ENCODE measurements at regions not wholly inside any gene's neighbourhood (a gene's known extent, or its start where the extent isn't known, plus 50 kb on each side); places are given as distances from the start of the nearest gene placed in this dataset.

DNA sequence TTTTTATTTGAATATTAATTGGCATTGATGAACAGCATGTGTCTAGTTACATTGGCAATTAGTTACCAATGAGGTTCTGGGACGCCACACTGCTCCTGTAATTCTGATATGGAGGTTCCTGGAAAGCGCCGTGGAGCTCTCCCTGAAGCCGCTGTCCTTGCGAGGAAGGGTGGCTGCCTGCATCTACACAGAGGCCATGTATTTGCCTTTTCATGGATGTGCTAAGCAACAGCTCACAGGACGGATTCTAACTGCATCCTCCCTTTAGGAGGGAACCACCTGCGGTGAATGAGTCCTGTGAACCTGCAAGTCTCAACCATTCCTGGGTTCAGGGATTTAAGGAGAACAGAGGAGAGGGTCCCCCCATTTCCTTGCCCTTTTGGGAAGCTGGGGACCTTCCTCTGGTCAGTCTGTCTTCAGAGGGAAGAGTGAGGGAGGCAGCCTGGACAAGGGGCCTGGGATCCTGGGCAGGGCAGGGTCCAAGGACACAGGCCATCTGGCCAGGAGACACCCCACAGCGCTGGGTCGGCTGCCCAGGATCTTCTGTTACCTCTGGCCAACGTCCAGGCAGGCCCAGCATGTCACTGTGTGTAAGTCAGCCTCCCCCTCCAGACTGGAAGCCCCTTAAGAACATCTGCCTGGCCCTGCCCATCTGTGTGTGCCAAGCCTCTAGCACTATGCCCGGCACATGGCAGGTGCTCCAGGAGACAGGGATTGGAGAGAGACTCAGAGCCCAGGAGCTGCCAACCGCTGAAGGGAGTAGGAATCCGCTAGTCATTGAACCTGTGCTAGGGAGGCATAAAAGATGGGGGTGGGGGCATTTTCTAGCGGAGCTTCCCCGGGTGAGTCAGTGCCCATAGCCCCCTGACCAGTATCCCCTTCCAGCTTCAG, 314.1 kb upstream of the TNRC6C start (continued):
- TF ChIP-seq, protein P1, sequence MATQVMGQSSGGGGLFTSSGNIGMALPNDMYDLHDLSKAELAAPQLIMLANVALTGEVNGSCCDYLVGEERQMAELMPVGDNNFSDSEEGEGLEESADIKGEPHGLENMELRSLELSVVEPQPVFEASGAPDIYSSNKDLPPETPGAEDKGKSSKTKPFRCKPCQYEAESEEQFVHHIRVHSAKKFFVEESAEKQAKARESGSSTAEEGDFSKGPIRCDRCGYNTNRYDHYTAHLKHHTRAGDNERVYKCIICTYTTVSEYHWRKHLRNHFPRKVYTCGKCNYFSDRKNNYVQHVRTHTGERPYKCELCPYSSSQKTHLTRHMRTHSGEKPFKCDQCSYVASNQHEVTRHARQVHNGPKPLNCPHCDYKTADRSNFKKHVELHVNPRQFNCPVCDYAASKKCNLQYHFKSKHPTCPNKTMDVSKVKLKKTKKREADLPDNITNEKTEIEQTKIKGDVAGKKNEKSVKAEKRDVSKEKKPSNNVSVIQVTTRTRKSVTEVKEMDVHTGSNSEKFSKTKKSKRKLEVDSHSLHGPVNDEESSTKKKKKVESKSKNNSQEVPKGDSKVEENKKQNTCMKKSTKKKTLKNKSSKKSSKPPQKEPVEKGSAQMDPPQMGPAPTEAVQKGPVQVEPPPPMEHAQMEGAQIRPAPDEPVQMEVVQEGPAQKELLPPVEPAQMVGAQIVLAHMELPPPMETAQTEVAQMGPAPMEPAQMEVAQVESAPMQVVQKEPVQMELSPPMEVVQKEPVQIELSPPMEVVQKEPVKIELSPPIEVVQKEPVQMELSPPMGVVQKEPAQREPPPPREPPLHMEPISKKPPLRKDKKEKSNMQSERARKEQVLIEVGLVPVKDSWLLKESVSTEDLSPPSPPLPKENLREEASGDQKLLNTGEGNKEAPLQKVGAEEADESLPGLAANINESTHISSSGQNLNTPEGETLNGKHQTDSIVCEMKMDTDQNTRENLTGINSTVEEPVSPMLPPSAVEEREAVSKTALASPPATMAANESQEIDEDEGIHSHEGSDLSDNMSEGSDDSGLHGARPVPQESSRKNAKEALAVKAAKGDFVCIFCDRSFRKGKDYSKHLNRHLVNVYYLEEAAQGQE (IDR thresholded peaks at IDR 0.05; ENCODE audit: borderline replicate concordance): no peak
- TF ChIP-seq, protein P1 (CRISPR knock-in tag; IDR thresholded peaks at IDR 0.05; ENCODE audit: low read depth): no peak
- no peak for TF ChIP-seq HNRNPL (IDR thresholded peaks at IDR 0.05; ENCODE audit: low read depth, low read length)
